ENCODE measurements at regions not wholly inside any gene's neighbourhood (a gene's known extent, or its start where the extent isn't known, plus 50 kb on each side); places are given as distances from the start of the nearest gene placed in this dataset.

DNA sequence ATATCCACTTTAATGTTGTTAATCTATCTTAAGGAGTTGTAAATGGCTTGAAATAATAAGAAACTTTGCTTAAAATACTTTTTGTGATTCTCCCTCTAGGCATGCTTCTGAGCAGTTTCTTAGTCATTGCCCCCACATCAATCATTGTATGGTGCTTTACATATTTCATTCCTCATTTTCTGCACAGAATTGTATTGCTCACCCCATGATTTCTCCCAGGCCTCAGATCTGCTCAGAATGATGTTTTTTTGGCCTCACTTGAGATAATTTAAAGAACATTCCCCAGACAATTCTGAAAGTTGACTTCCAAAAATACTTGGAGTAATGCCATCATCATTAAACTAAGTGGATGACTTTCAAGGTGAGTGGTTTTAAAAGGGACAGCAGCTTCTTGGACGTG lies 82.1 kb upstream of the PRPS1L1 start:
- no peak overlapping the region for H3K4me3 Mint-ChIP-seq
- H3K27me3 Mint-ChIP-seq (ENCODE audit: insufficient read depth, low read depth, poor library complexity): no peaks in the 10 kb centered on the region
- H3K79me2 ChIP-seq (replicated peaks; ENCODE audit: insufficient read depth): no peaks in the 10 kb centered on the region
- no peaks in the 10 kb centered on the region for H4K20me1 ChIP-seq (replicated peaks; ENCODE audit: insufficient read depth)
- no peaks in the 10 kb centered on the region for H3F3A ChIP-seq (replicated peaks; ENCODE audit: low read depth)
- no peak for DNase-seq (ENCODE audit: low spot score)
- no peak overlapping the region for H3K27ac ChIP-seq (ENCODE audit: low read depth)
- no peak overlapping the region for H3K27ac Mint-ChIP-seq
- no peak overlapping the region for H3K4me3 ChIP-seq
- no peaks in the 10 kb centered on the region for H3K4me1 Mint-ChIP-seq
- no peaks in the 10 kb centered on the region for H3K36me3 ChIP-seq (ENCODE audit: insufficient read depth)
- H3K9me2 ChIP-seq (ENCODE audit: insufficient read depth): no peaks in the 10 kb centered on the region
- no peaks in the 10 kb centered on the region for H3K27me3 ChIP-seq (ENCODE audit: insufficient read depth)
- H2AFZ ChIP-seq: no peak overlapping the region
- no peak for TF ChIP-seq CREB1 (CRISPR knock-in tag; IDR thresholded peaks at IDR 0.05; ENCODE audit: low read depth)
- TF ChIP-seq CTCF (conservative IDR thresholded peaks at IDR 0.05; ENCODE audit: low read depth in 2 of 2): no peak
- TF ChIP-seq JUNB (IDR thresholded peaks at IDR 0.05; ENCODE audit: unreplicated experiment): no peak
- TF ChIP-seq NANOG (IDR thresholded peaks at IDR 0.05; ENCODE audit: borderline replicate concordance): no peak
- TF ChIP-seq REST (IDR thresholded peaks at IDR 0.05; ENCODE audit: unreplicated experiment): no peak
- TF ChIP-seq ZNF462 (CRISPR knock-in tag; IDR thresholded peaks at IDR 0.05): no peak
- no peak for TF ChIP-seq ZNF114 (CRISPR knock-in tag; IDR thresholded peaks at IDR 0.05)
- TF ChIP-seq EZH2 (IDR thresholded peaks at IDR 0.05; ENCODE audit: low read depth, unreplicated experiment): no peak
- TF ChIP-seq ZNF331 (CRISPR knock-in tag; IDR thresholded peaks at IDR 0.05; ENCODE audit: low read depth): no peak
- TF ChIP-seq POLR2AphosphoS5 (IDR thresholded peaks at IDR 0.05; ENCODE audit: low read depth): no peak
- no peak for TF ChIP-seq EZH2phosphoT487 (IDR thresholded peaks at IDR 0.05; ENCODE audit: unreplicated experiment)
- TF ChIP-seq STAT1 (IDR thresholded peaks at IDR 0.05; ENCODE audit: unreplicated experiment): no peak
- TF ChIP-seq ETS1 (IDR thresholded peaks at IDR 0.05): no peak
- no peaks in the 10 kb centered on the region for H3K36me3 Mint-ChIP-seq (ENCODE audit: low read depth)
- no peaks in the 10 kb centered on the region for H3K4me1 ChIP-seq (ENCODE audit: insufficient read depth)
- H3K9me3 Mint-ChIP-seq: no peaks in the 10 kb centered on the region
- no peak for ATAC-seq
- H3K4me2 ChIP-seq: no peak overlapping the region

All from GM23338 (cell line).